ENCODE measurements at regions not wholly inside any gene's neighbourhood (a gene's known extent, or its start where the extent isn't known, plus 50 kb on each side); places are given as distances from the start of the nearest gene placed in this dataset.

DNA sequence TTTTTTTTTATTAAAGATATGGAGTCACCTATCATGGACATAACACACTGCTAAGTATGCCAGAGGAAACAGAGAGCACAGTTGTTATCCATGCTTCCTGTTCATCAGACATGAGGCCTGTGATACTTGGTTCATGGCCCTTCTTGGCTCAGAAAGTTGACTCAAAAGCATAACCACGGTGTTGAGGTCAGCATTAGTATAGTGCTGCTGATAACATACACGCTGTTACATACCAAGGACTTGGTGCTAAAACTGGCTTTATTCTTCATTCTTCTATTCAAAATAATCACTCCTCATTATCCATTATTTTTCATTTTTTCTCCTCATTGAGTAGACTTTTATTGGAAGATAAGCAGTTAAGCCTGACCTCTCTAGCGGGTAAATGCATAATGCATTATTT is 464.1 kb downstream of the ADGRL2 start:
- Histone ChIP-seq H2BK120ac (ENCODE audit: low read depth, low read length) (no peak overlapping the region), H3K36me3 (replicated peaks in 1 of 2; ENCODE audit: control insufficient read depth in 2 of 2, insufficient read depth in 2 of 2, low read length in 2 of 2) (no peaks in the 10 kb centered on the region), H3K23ac (ENCODE audit: low read depth, low read length, poor library complexity) (no peak overlapping the region), H4K8ac (ENCODE audit: low read depth, low read length) (no peak overlapping the region), H3K9ac (ENCODE audit: low read depth, low read length, poor library complexity) (no peak overlapping the region), H3K27ac (replicated peaks; ENCODE audit: low read length) (no peak overlapping the region), H2BK12ac (ENCODE audit: low read length) (no peak overlapping the region), H3K4me1 (ENCODE audit: control insufficient read depth in 2 of 2, insufficient read depth in 1 of 2, low read depth in 1 of 2, low read length in 2 of 2) (peaks cover 0 to 2% of the 10 kb centered on the region in 2 donors), H2AFZ (ENCODE audit: low read length) (no peak overlapping the region), H2BK5ac (ENCODE audit: low read length) (no peak overlapping the region), H3K79me1 (ENCODE audit: low read depth, low read length) (no peaks in the 10 kb centered on the region), H2BK15ac (ENCODE audit: low read length) (no peak overlapping the region), H3K4me2 (ENCODE audit: insufficient read depth, low read length, poor library complexity, severe bottlenecking) (no peak overlapping the region), H3K4ac (ENCODE audit: low read length) (no peak overlapping the region), H4K91ac (ENCODE audit: low read depth, low read length, poor library complexity) (no peak overlapping the region), H3K27me3 (ENCODE audit: control insufficient read depth in 3 of 3, insufficient read depth in 3 of 3, low read depth in 1 of 3, low read length in 3 of 3) (no peaks in the 10 kb centered on the region), H3K18ac (ENCODE audit: low read length) (no peak overlapping the region), H3K4me3 (ENCODE audit: low read length in 2 of 2) (no peak overlapping the region), H3K14ac (ENCODE audit: low read length) (no peak overlapping the region), H2AK5ac (ENCODE audit: low read depth, low read length) (no peak overlapping the region), H3K9me3 (replicated peaks in 1 of 2; ENCODE audit: control insufficient read depth in 2 of 2, insufficient read depth in 1 of 2, low read depth in 1 of 2, low read length in 2 of 2) (no peaks in the 10 kb centered on the region)
- WGBS, 2 donors (ENCODE audit: extremely low coverage in 2 of 2, insufficient read length in 2 of 2, insufficient replicate concordance in 1 of 2), result no CpG with 5 or more reads among the region's 3 CpGs
- no peak for DNase-seq (ENCODE audit: low spot score)

DNA sequence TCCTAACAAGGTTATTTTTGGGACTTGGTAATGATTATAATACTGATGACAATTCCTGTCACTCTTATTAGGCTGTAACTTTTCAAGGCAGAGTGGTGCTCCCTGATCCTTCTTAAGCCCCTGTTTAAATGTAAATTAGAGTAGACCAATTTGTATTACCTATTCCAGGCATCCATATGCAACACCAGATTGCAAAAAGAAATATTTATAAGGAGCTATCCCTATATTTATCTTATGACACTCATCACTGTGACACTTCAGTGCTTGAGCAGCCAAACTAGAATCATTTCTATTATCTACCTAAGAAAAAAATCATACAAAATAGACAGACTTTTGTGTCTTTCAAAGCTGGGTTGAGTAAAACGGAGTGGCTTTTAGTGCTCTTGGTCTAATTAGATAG is 462.7 kb downstream of the ADGRL2 start:
- Histone ChIP-seq H3K4me2 (ENCODE audit: insufficient read depth, low read length, poor library complexity, severe bottlenecking) (no peak overlapping the region), H4K91ac (ENCODE audit: low read depth, low read length, poor library complexity) (no peak overlapping the region), H3K4me1 (ENCODE audit: control insufficient read depth in 2 of 2, insufficient read depth in 1 of 2, low read depth in 1 of 2, low read length in 2 of 2) (peaks cover 0 to 2% of the 10 kb centered on the region in 2 donors), H4K8ac (ENCODE audit: low read depth, low read length) (no peak overlapping the region), H3K9me3 (replicated peaks in 1 of 2; ENCODE audit: control insufficient read depth in 2 of 2, insufficient read depth in 1 of 2, low read depth in 1 of 2, low read length in 2 of 2) (no peaks in the 10 kb centered on the region), H2BK120ac (ENCODE audit: low read depth, low read length) (no peak overlapping the region), H3K36me3 (replicated peaks in 1 of 2; ENCODE audit: control insufficient read depth in 2 of 2, insufficient read depth in 2 of 2, low read length in 2 of 2) (no peaks in the 10 kb centered on the region), H2AK5ac (ENCODE audit: low read depth, low read length) (no peak overlapping the region), H3K27me3 (ENCODE audit: control insufficient read depth in 3 of 3, insufficient read depth in 3 of 3, low read depth in 1 of 3, low read length in 3 of 3) (no peaks in the 10 kb centered on the region), H3K4me3 (ENCODE audit: low read length in 2 of 2) (no peak overlapping the region), H3K18ac (ENCODE audit: low read length) (no peak overlapping the region), H2AFZ (ENCODE audit: low read length) (no peak overlapping the region), H2BK5ac (ENCODE audit: low read length) (no peak overlapping the region), H3K9ac (ENCODE audit: low read depth, low read length, poor library complexity) (no peak overlapping the region), H3K4ac (ENCODE audit: low read length) (no peak overlapping the region), H3K27ac (replicated peaks; ENCODE audit: low read length) (no peak overlapping the region), H3K14ac (ENCODE audit: low read length) (no peak overlapping the region), H2BK15ac (ENCODE audit: low read length) (no peak overlapping the region), H3K23ac (ENCODE audit: low read depth, low read length, poor library complexity) (no peak overlapping the region), H3K79me1 (ENCODE audit: low read depth, low read length) (no peaks in the 10 kb centered on the region), H2BK12ac (ENCODE audit: low read length) (no peak overlapping the region)
- WGBS, 2 donors (ENCODE audit: extremely low coverage in 2 of 2, insufficient read length in 2 of 2, insufficient replicate concordance in 1 of 2), result no CpG with 5 or more reads among the region's 1 CpG
- DNase-seq (ENCODE audit: low spot score), result no peak

DNA sequence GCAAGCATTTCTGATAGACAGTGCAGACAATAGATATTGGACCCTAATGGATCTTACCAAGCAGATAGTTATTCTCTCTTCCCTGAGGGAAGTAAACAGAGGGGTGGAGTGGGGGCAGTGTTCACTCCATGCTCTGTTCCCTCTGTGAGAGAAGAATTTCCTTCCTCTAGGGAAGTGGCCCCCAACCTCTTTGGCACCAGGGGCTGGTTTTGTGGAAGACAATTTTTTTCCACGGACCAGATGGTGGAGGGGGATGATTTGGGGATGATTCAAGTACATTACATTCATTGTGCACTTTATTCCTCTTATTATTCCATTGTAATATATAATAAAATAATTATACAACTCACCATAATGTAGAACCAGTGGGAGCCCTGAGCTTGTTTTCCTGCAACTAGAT is 459.9 kb downstream of the ADGRL2 start:
- Histone ChIP-seq H4K8ac (ENCODE audit: low read depth, low read length) (no peak overlapping the region), H3K23ac (ENCODE audit: low read depth, low read length, poor library complexity) (no peak overlapping the region), H2BK5ac (ENCODE audit: low read length) (no peak overlapping the region), H2AFZ (ENCODE audit: low read length) (no peak overlapping the region), H3K18ac (ENCODE audit: low read length) (no peak overlapping the region), H3K4me1 (ENCODE audit: control insufficient read depth in 2 of 2, insufficient read depth in 1 of 2, low read depth in 1 of 2, low read length in 2 of 2) (peaks cover 0 to 2% of the 10 kb centered on the region in 2 donors), H3K79me1 (ENCODE audit: low read depth, low read length) (no peaks in the 10 kb centered on the region), H3K4ac (ENCODE audit: low read length) (no peak overlapping the region), H2BK120ac (ENCODE audit: low read depth, low read length) (no peak overlapping the region), H2BK15ac (ENCODE audit: low read length) (no peak overlapping the region), H2AK5ac (ENCODE audit: low read depth, low read length) (no peak overlapping the region), H3K36me3 (replicated peaks in 1 of 2; ENCODE audit: control insufficient read depth in 2 of 2, insufficient read depth in 2 of 2, low read length in 2 of 2) (no peaks in the 10 kb centered on the region), H3K4me3 (ENCODE audit: low read length in 2 of 2) (no peak overlapping the region), H3K9ac (ENCODE audit: low read depth, low read length, poor library complexity) (no peak overlapping the region), H3K4me2 (ENCODE audit: insufficient read depth, low read length, poor library complexity, severe bottlenecking) (no peak overlapping the region), H2BK12ac (ENCODE audit: low read length) (no peak overlapping the region), H3K9me3 (replicated peaks in 1 of 2; ENCODE audit: control insufficient read depth in 2 of 2, insufficient read depth in 1 of 2, low read depth in 1 of 2, low read length in 2 of 2) (no peaks in the 10 kb centered on the region), H3K14ac (ENCODE audit: low read length) (no peak overlapping the region), H3K27ac (replicated peaks; ENCODE audit: low read length) (no peak overlapping the region), H4K91ac (ENCODE audit: low read depth, low read length, poor library complexity) (no peak overlapping the region), H3K27me3 (ENCODE audit: control insufficient read depth in 3 of 3, insufficient read depth in 3 of 3, low read depth in 1 of 3, low read length in 3 of 3) (no peaks in the 10 kb centered on the region)
- no CpG with 5 or more reads among the region's 1 CpG for WGBS, 2 donors (ENCODE audit: extremely low coverage in 2 of 2, insufficient read length in 2 of 2, insufficient replicate concordance in 1 of 2)
- no peak for DNase-seq (ENCODE audit: low spot score)

DNA sequence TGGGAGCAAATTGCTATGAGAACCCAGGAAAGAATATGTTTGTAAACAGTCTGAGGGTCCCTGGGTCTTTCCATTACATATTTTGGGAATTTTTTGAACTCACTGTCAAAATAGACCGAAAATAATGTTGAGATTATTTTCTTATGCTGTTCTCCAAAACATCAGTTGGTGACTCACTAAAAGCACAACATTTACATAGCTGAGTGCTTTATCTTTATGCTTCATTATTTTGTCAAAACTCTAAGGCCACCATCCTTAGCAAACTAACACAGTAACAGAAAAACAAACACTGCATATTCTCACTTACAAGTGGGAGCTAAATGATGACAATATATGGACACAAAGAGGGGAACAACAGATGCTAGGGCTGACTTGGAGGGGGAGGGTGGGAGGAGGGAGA is 459.3 kb downstream of the ADGRL2 start:
- no peak overlapping the region for H4K8ac ChIP-seq (ENCODE audit: low read depth, low read length)
- peaks cover 0 to 2% of the 10 kb centered on the region in 2 donors for H3K4me1 ChIP-seq (ENCODE audit: control insufficient read depth in 2 of 2, insufficient read depth in 1 of 2, low read depth in 1 of 2, low read length in 2 of 2)
- H2BK5ac ChIP-seq (ENCODE audit: low read length), result no peak overlapping the region
- no peak overlapping the region for H2BK15ac ChIP-seq (ENCODE audit: low read length)
- H2AFZ ChIP-seq (ENCODE audit: low read length), result no peak overlapping the region
- H3K9ac ChIP-seq (ENCODE audit: low read depth, low read length, poor library complexity), result no peak overlapping the region
- no peak overlapping the region for H2AK5ac ChIP-seq (ENCODE audit: low read depth, low read length)
- H3K23ac ChIP-seq (ENCODE audit: low read depth, low read length, poor library complexity), result no peak overlapping the region
- H3K9me3 ChIP-seq (replicated peaks in 1 of 2; ENCODE audit: control insufficient read depth in 2 of 2, insufficient read depth in 1 of 2, low read depth in 1 of 2, low read length in 2 of 2), result no peaks in the 10 kb centered on the region
- no peak overlapping the region for H3K4me2 ChIP-seq (ENCODE audit: insufficient read depth, low read length, poor library complexity, severe bottlenecking)
- WGBS, 2 donors (ENCODE audit: extremely low coverage in 2 of 2, insufficient read length in 2 of 2, insufficient replicate concordance in 1 of 2), result no CpG with 5 or more reads among the region's 1 CpG
- H3K79me1 ChIP-seq (ENCODE audit: low read depth, low read length), result no peaks in the 10 kb centered on the region
- H2BK12ac ChIP-seq (ENCODE audit: low read length), result no peak overlapping the region
- no peak overlapping the region for H3K14ac ChIP-seq (ENCODE audit: low read length)
- no peaks in the 10 kb centered on the region for H3K27me3 ChIP-seq (ENCODE audit: control insufficient read depth in 3 of 3, insufficient read depth in 3 of 3, low read depth in 1 of 3, low read length in 3 of 3)
- no peak for DNase-seq (ENCODE audit: low spot score)
- no peak overlapping the region for H4K91ac ChIP-seq (ENCODE audit: low read depth, low read length, poor library complexity)
- H3K4ac ChIP-seq (ENCODE audit: low read length), result no peak overlapping the region
- no peak overlapping the region for H2BK120ac ChIP-seq (ENCODE audit: low read depth, low read length)
- H3K36me3 ChIP-seq (replicated peaks in 1 of 2; ENCODE audit: control insufficient read depth in 2 of 2, insufficient read depth in 2 of 2, low read length in 2 of 2), result no peaks in the 10 kb centered on the region
- no peak overlapping the region for H3K4me3 ChIP-seq (ENCODE audit: low read length in 2 of 2)
- H3K27ac ChIP-seq (replicated peaks; ENCODE audit: low read length), result no peak overlapping the region
- no peak overlapping the region for H3K18ac ChIP-seq (ENCODE audit: low read length)
